BJ (cell line): ENCODE measurements at regions not wholly inside any gene's neighbourhood (a gene's known extent, or its start where the extent isn't known, plus 50 kb on each side); places are given as distances from the start of the nearest gene placed in this dataset.

Experiments
- CTCF ChIA-PET: fragments of 350-600 bp; formaldehyde crosslinking; extraction: SDS; loops from one replicate; lab custom pipeline; 2021; ENCODE audit warnings: antibody characterized with exemption, inconsistent platforms; lab: Yijun Ruan, JAX
- POLR2A ChIA-PET: fragments of 300-600 bp; sonication (Branson Sonifier 250); formaldehyde crosslinking; extraction: SDS; loops from one replicate; lab custom pipeline; 2021; ENCODE audit warnings: antibody characterized with exemption; lab: Charles Lee
- DNase-seq: peaks from one replicate; pipeline ENCODE4 v3.0.0-alpha.2; 2011; ENCODE audit warnings: low read depth
- H3K27me3 ChIP-seq: 2 replicates; pipeline ENCODE4 v1.6.0; 2011; ENCODE audit warnings: low read length; ENCODE audit not compliant: control insufficient read depth, insufficient read depth
- H3K36me3 ChIP-seq: 2 replicates; pipeline ENCODE4 v1.5.1; 2011; ENCODE audit warnings: low read length; ENCODE audit not compliant: control insufficient read depth, insufficient read depth
- H3K4me3 ChIP-seq: 2 replicates; pipeline ENCODE4 v1.5.1; 2011; ENCODE audit warnings: low read depth, mild to moderate bottlenecking, control low read depth, low read length
- CTCF ChIP-seq: IDR thresholded peaks from 2 replicates; pipeline ENCODE4 v1.5.1; 2011; ENCODE audit warnings: low read depth, mild to moderate bottlenecking, control low read depth, inconsistent platforms, low read length, moderate library complexity; ENCODE audit not compliant: insufficient read depth

GRCh38 chr10:107727767-107728317 lies 563.3 kb upstream of the SORCS1 start:
- POLR2A ChIA-PET: no interaction called here
- Histone ChIP-seq H3K4me3 (no peak overlapping the region), H3K27me3 (no peaks in the 10 kb centered on the region), H3K36me3 (no peaks in the 10 kb centered on the region)
- DNase-seq: no peak
- TF ChIP-seq CTCF: no peak
- CTCF ChIA-PET: no interaction called here

GRCh38 chr10:107718864-107719263 lies 554.4 kb upstream of the SORCS1 start:
- Histone ChIP-seq H3K4me3 (no peak overlapping the region), H3K27me3 (no peaks in the 10 kb centered on the region), H3K36me3 (no peaks in the 10 kb centered on the region)
- no peak for DNase-seq
- no peak for TF ChIP-seq CTCF
- ChIA-PET POLR2A (no interaction called here), CTCF (no interaction called here)

- no peak for TF ChIP-seq CTCF
Measured at GRCh38 chr10:107717046-107717445, 552.5 kb upstream of the SORCS1 start.

GRCh38 chr10:107715565-107715964 lies 551.1 kb upstream of the SORCS1 start:
- Histone ChIP-seq H3K4me3 (no peak overlapping the region), H3K27me3 (no peaks in the 10 kb centered on the region), H3K36me3 (no peaks in the 10 kb centered on the region)
- ChIA-PET CTCF (no interaction called here), POLR2A (no interaction called here)
- no peak for TF ChIP-seq CTCF
- no peak for DNase-seq

More at GRCh38 chr10:107717046-107717445, 552.5 kb upstream of the SORCS1 start:
- no peak for DNase-seq
- Histone ChIP-seq H3K27me3 (no peaks in the 10 kb centered on the region), H3K36me3 (no peaks in the 10 kb centered on the region), H3K4me3 (no peak overlapping the region)
- CTCF ChIA-PET: no interaction called here
- POLR2A ChIA-PET: no interaction called here

- Histone ChIP-seq H3K27me3 (no peaks in the 10 kb centered on the region), H3K36me3 (no peaks in the 10 kb centered on the region), H3K4me3 (no peak overlapping the region)
- no peak for TF ChIP-seq CTCF
- ChIA-PET CTCF (no interaction called here), POLR2A (no interaction called here)
- DNase-seq: no peak
Measured at GRCh38 chr10:107708981-107709380, 544.5 kb upstream of the SORCS1 start.
